A549 (cell line): ENCODE measurements at regions not wholly inside any gene's neighbourhood (a gene's known extent, or its start where the extent isn't known, plus 50 kb on each side); places are given as distances from the start of the nearest gene placed in this dataset.

ENCODE experiments used
- ATAC-seq, 2 experiments: fragments of 200-7000 bp in 1 of 2; fragments of >200 bp in 1 of 2; cut with Nextera tagmentation in 1 of 2; cut with Tn5 transposase in 1 of 2; 3 replicates each; pipeline versions ENCODE4 v1.8.0 to v1.9.1; 2018 to 2020; ENCODE audit warnings: mild to moderate bottlenecking in 1 of 2, moderate library complexity in 1 of 2
- CTCF ChIA-PET: fragments of 300-600 bp; sonication (Branson Sonifier 250); formaldehyde crosslinking; extraction: SDS; loops from one replicate; lab custom pipeline; 2021; ENCODE audit warnings: antibody characterized with exemption, inconsistent platforms; lab: Yijun Ruan, JAX
- POLR2A ChIA-PET: fragments of 350-600 bp; formaldehyde crosslinking; extraction: SDS; loops from one replicate; lab custom pipeline; 2021; ENCODE audit warnings: antibody characterized with exemption, inconsistent platforms; lab: Yijun Ruan, JAX
- DNase-seq, 2 experiments: peaks; one replicate each; pipeline versions ENCODE4 v3.0.0 to v3.0.0-alpha.2; 2011 to 2016; ENCODE audit warnings: low read depth in 1 of 2, low spot score in 1 of 2
- FAIRE-seq: peaks from 2 replicates; lab custom pipeline; 2011; peaks lifted over from hg19 to GRCh38; lab: Jason Lieb, UNC
- H3K27ac ChIP-seq, 2 experiments: fragments of >200 bp; sonication (Bioruptor Twin); formaldehyde crosslinking; 3 replicates each; pipeline ENCODE4 v1.5.1; 2016 to 2017
- H3K4me1 ChIP-seq: fragments of >200 bp; sonication (Bioruptor Twin); formaldehyde crosslinking; 3 replicates; pipeline ENCODE4 v1.6.1; 2016
- H3K4me2 ChIP-seq: fragments of >200 bp; sonication (Bioruptor Twin); formaldehyde crosslinking; 3 replicates; pipeline ENCODE4 v1.6.1; 2016
- H3K4me3 ChIP-seq: fragments of >200 bp; sonication (Bioruptor Twin); formaldehyde crosslinking; 3 replicates; pipeline ENCODE4 v1.5.1; 2016
- H3K9me3 ChIP-seq: fragments of >200 bp; sonication (Bioruptor Twin); formaldehyde crosslinking; 3 replicates; pipeline ENCODE4 v1.6.1; 2016
- CEBPB ChIP-seq, 2 experiments: fragments of >200 bp in 1 of 2; sonication (Bioruptor Twin) in 1 of 2; formaldehyde crosslinking in 1 of 2; IDR thresholded peaks; 2 replicates each; pipeline ENCODE4 v1.6.1; 2012 to 2016
- CHD4 ChIP-seq: fragments of 200-600 bp; sonication (generic); IDR thresholded peaks from 2 replicates; pipeline ENCODE4 v1.6.1; 2016; ENCODE audit warnings: antibody characterized with exemption, mild to moderate bottlenecking, borderline replicate concordance
- EHF ChIP-seq: fragments of 250-450 bp; sonication (Bioruptor Pico); IDR thresholded peaks from 2 replicates; pipeline ENCODE4 v1.5.0; 2020; ENCODE audit warnings: mild to moderate bottlenecking
- EHMT2 ChIP-seq: fragments of 200-600 bp; sonication (generic); IDR thresholded peaks from 2 replicates; pipeline ENCODE4 v1.6.1; 2016; ENCODE audit warnings: antibody characterized with exemption, low read depth, mild to moderate bottlenecking, moderate library complexity
- ESRRA ChIP-seq: fragments of 150-350 bp; IDR thresholded peaks from 2 replicates; pipeline ENCODE4 v1.6.1; 2014; ENCODE audit warnings: mild to moderate bottlenecking, low read length, borderline replicate concordance
- HEYL ChIP-seq: fragments of 250-450 bp; sonication (Bioruptor Pico); IDR thresholded peaks from 2 replicates; pipeline ENCODE4 v1.8.0; 2021; ENCODE audit warnings: mild to moderate bottlenecking, moderate library complexity
- HOXB13 ChIP-seq: fragments of 250-450 bp; sonication (Bioruptor Pico); IDR thresholded peaks from 2 replicates; pipeline ENCODE4 v1.5.0; 2020; ENCODE audit warnings: low read depth, mild to moderate bottlenecking, moderate library complexity
- JUN ChIP-seq, 2 experiments: fragments of >200 bp; sonication (Bioruptor Twin); formaldehyde crosslinking; IDR thresholded peaks; 2 replicates in 1 of 2; 3 replicates in 1 of 2; pipeline ENCODE4 v1.6.1; 2016 to 2017
- JUNB ChIP-seq: fragments of >200 bp; sonication (Bioruptor Twin); formaldehyde crosslinking; IDR thresholded peaks from 2 replicates; pipeline ENCODE4 v1.6.1; 2016
- KDM1A ChIP-seq: fragments of 200-600 bp; sonication (generic); IDR thresholded peaks from 2 replicates; pipeline ENCODE4 v1.6.1; 2016; ENCODE audit warnings: low read depth, mild to moderate bottlenecking
- MAFK ChIP-seq: fragments of 450-650 bp; IDR thresholded peaks from 2 replicates; pipeline ENCODE4 v1.6.1; 2014; ENCODE audit not compliant: partially characterized antibody
- MAZ ChIP-seq: fragments of 150-350 bp; IDR thresholded peaks from 2 replicates; pipeline ENCODE4 v1.6.1; 2014; ENCODE audit warnings: antibody characterized with exemption, low read depth, low read length, borderline replicate concordance
- NPAS2 ChIP-seq: fragments of 250-450 bp; sonication (Bioruptor Pico); IDR thresholded peaks from 2 replicates; pipeline ENCODE4 v1.8.0; 2022; ENCODE audit warnings: mild to moderate bottlenecking, moderate library complexity, borderline replicate concordance
- PHF8 ChIP-seq: fragments of 200-600 bp; sonication (generic); IDR thresholded peaks from 2 replicates; pipeline ENCODE4 v1.6.1; 2016; ENCODE audit warnings: low read depth, mild to moderate bottlenecking, antibody characterized with exemption, moderate library complexity, borderline replicate concordance
- POLR2AphosphoS2 ChIP-seq: conservative IDR thresholded peaks from 2 replicates; pipeline ENCODE4 v1.6.1; 2012; ENCODE audit warnings: low read length, improper control_type of control experiment, inconsistent platforms
- RAD21 ChIP-seq, 2 experiments: fragments of >200 bp in 1 of 2; sonication (Bioruptor Twin) in 1 of 2; formaldehyde crosslinking in 1 of 2; IDR thresholded peaks in 1 of 2; conservative IDR thresholded peaks in 1 of 2; 2 replicates in 1 of 2; 3 replicates in 1 of 2; pipeline ENCODE4 v1.6.1; 2012 to 2018; ENCODE audit warnings: inconsistent platforms in 1 of 2
- RCOR1 ChIP-seq: fragments of 150-350 bp; IDR thresholded peaks from 2 replicates; pipeline ENCODE4 v1.6.1; 2014; ENCODE audit warnings: antibody characterized with exemption, low read length, low read depth
- ZC3H11A ChIP-seq: fragments of 450-650 bp; IDR thresholded peaks from 2 replicates; pipeline ENCODE4 v1.6.1; 2014; ENCODE audit warnings: antibody characterized with exemption, mild to moderate bottlenecking
- ZFP36 ChIP-seq: fragments of 450-650 bp; IDR thresholded peaks from 2 replicates; pipeline ENCODE4 v1.6.1; 2014; ENCODE audit warnings: borderline replicate concordance; ENCODE audit not compliant: partially characterized antibody
- WGBS: methylation state at CpG from one replicate; pipeline ENCODE4 v1.1.6; 2017; ENCODE audit errors: missing lambda C conversion rate; 5-methylcytosine and 5-hydroxymethylcytosine counted together
- TF ChIP-seq, protein P1 (sequence below): IDR thresholded peaks from 2 replicates; pipeline ENCODE4 v1.6.1; 2012
- TF ChIP-seq, protein P2 (sequence below): fragments of >200 bp; sonication (Bioruptor Twin); formaldehyde crosslinking; IDR thresholded peaks from 3 replicates; pipeline ENCODE4 v1.5.1; 2016
- TF ChIP-seq, protein P3 (sequence below): fragments of 250-450 bp; sonication (Bioruptor Pico); IDR thresholded peaks from 2 replicates; pipeline ENCODE4 v1.5.0; 2020; ENCODE audit warnings: low read depth, mild to moderate bottlenecking, moderate library complexity
- TF ChIP-seq, protein P4 (sequence below): fragments of >200 bp; sonication (Bioruptor Twin); formaldehyde crosslinking; IDR thresholded peaks from 2 replicates; pipeline ENCODE4 v1.6.1; 2016

DNA sequence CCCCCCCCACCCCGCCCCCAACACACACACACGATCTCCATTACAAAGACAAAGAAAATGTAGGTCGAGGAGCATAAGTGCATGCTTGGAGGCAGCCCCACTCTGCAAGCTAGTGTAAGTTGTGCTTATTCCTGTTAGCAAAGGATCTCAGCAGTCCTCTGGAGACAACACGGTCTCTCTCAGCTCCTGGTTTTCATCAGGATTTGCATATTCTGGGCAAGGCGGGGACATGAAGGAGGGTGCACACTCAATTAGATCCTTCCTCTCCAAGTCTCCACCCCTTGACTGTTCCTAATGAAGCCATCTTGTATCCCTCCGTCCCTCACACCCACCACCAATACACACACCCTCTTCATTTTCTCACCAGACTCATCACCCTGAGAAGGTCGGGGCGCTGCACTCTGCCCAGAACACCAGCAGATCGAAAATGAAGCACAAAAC, 63.8 kb downstream of the MRPL46 start:
- CTCF ChIA-PET: interaction anchor here (1.3 to 2.0 kb wide), 2 partner anchors 12 to 16 kb away, joined by 4 to 6 read pairs; no protein-coding TSS in a partner anchor

DNA sequence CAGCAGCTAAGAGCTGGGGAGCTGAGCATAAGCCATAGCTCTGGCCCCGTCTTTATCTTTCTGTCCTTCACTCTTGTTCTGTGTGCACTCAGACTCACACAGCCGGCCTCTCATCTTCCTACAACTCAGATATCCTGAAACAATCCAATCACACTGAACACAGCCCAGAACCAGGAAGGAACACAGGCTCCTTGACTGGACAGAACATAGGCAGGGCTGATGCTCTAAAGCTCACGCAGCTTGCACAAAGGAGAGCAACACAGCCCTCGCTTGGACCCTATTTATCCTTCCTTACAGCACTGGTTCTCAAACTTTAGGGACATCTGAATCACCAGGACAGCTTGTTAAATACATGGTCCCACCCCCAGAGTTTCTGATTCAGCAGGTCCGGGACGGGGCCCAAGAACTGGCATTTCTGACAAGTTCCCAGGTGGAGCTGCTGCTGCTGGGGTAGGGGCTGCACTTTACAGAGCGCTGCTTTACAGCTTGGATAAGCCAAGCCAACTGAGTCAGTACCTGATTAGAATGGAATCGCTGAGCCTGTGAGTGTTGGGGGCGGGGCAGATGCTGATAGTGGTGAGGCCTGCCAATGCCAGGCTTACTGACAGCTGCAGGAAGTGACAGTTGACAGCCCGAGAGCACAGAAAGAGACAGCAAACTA, 65.1 kb downstream of the MRPL46 start:
- H3K27ac ChIP-seq: peak overlapping the region; percentile 19 to 90; a peak in 5 of 6 replicates

More for the DNA sequence above, 63.8 kb downstream of the MRPL46 start:
- Histone ChIP-seq H3K9me3 (peaks cover 18% of the 10 kb centered on the region), H3K4me2 (peak overlapping the region; percentile 50), H3K4me3 (no peak overlapping the region), H3K4me1 (peaks cover 30% of the 10 kb centered on the region; the same call in 2 of the 3 replicates), H3K27ac (peak overlapping the region in 1 of 2 experiments; percentile 68; a peak in 4 of 6 replicates)
- WGBS: 33% methylated on average over 9 of the region's 9 CpGs
- ATAC-seq (peak in 1 of 2 experiments; percentile 20; a peak in 2 of 6 replicates), FAIRE-seq (no peak), DNase-seq (no peak)
- POLR2A ChIA-PET: no interaction called here
- no peak for TF ChIP-seq RCOR1

DNA sequence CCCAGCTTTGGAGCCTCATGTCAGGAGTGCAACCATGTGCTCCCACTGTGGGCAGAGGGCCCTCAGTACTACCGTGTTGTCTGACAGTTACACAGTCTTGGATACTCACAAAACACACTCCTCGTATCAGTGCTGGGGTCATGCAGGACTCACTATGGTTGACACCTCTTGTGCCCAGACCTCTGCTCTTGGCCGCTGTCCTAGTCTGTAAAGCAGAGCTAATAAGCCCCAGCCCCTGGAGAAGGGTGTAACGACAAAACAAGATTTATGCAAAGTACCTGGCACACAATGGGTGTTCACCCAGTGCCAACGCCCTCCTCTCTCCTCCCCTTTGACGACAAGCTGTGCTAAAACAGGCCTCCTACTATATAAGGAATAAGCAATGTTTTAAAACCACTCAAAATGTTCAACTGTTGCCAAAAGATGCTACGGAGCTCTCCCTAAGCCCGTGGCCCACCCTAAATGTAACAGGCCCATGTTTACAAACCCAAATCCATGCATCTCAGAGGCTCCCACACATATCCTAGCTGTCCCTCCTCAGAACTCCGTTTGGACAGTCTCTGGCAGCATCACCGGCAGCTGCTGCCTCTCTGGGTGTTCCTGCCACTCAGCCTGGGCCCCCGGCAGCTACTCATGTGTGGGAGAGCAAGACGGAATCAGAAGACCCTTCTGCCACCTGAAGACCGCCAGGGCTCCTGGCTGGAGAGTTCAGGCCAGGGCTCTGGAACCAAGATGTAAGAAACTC, 65.8 kb downstream of the MRPL46 start:
- H3K9me3 ChIP-seq: peaks cover 18% of the 10 kb centered on the region
- no peak overlapping the region for H3K4me3 ChIP-seq
- WGBS: 48% methylated on average over 13 of the region's 13 CpGs
- ATAC-seq (peak in 1 of 2 experiments; percentile 27; a peak in 2 of 6 replicates), FAIRE-seq (no peak), DNase-seq (no peak)
- ChIA-PET CTCF (interaction anchor here (0.6 to 2.0 kb wide), 4 partner anchors 27 to 367 kb away, joined by 3 to 6 read pairs (median 3); no protein-coding TSS in a partner anchor), POLR2A (no interaction called here)
- H3K4me2 ChIP-seq: no peak overlapping the region
- peaks cover 34% of the 10 kb centered on the region for H3K4me1 ChIP-seq
- peak overlapping the region; percentile 19 to 90 for H3K27ac ChIP-seq
- TF ChIP-seq CHD4: no peak
- no peak for TF ChIP-seq ZFP36
- no peak for TF ChIP-seq NPAS2 (CRISPR knock-in tag)
- TF ChIP-seq EHMT2: no peak
- no peak for TF ChIP-seq JUN (IDR thresholded peaks at IDR 0.05)
- no peak for TF ChIP-seq POLR2AphosphoS2
- TF ChIP-seq HEYL (CRISPR knock-in tag): no peak
- no peak for TF ChIP-seq ZC3H11A
- no peak for TF ChIP-seq MAZ
- TF ChIP-seq, protein P1, sequence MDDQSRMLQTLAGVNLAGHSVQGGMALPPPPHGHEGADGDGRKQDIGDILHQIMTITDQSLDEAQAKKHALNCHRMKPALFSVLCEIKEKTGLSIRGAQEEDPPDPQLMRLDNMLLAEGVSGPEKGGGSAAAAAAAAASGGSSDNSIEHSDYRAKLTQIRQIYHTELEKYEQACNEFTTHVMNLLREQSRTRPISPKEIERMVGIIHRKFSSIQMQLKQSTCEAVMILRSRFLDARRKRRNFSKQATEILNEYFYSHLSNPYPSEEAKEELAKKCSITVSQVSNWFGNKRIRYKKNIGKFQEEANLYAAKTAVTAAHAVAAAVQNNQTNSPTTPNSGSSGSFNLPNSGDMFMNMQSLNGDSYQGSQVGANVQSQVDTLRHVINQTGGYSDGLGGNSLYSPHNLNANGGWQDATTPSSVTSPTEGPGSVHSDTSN: no peak
- TF ChIP-seq, protein P2, sequence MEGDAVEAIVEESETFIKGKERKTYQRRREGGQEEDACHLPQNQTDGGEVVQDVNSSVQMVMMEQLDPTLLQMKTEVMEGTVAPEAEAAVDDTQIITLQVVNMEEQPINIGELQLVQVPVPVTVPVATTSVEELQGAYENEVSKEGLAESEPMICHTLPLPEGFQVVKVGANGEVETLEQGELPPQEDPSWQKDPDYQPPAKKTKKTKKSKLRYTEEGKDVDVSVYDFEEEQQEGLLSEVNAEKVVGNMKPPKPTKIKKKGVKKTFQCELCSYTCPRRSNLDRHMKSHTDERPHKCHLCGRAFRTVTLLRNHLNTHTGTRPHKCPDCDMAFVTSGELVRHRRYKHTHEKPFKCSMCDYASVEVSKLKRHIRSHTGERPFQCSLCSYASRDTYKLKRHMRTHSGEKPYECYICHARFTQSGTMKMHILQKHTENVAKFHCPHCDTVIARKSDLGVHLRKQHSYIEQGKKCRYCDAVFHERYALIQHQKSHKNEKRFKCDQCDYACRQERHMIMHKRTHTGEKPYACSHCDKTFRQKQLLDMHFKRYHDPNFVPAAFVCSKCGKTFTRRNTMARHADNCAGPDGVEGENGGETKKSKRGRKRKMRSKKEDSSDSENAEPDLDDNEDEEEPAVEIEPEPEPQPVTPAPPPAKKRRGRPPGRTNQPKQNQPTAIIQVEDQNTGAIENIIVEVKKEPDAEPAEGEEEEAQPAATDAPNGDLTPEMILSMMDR: no peak
- no peak for TF ChIP-seq KDM1A

More for the DNA sequence above, 65.1 kb downstream of the MRPL46 start:
- Histone ChIP-seq H3K9me3 (peaks cover 18% of the 10 kb centered on the region), H3K4me2 (no peak overlapping the region), H3K4me3 (no peak overlapping the region), H3K4me1 (peaks cover 30% of the 10 kb centered on the region; the same call in 2 of the 3 replicates)
- 62% methylated on average over 10 of the region's 10 CpGs for WGBS
- TF ChIP-seq ESRRA (no peak), JUNB (no peak), CEBPB (IDR thresholded peaks at IDR 0.05) (no peak), CHD4 (no peak), EHF (CRISPR knock-in tag) (no peak), ZFP36 (no peak), PHF8 (no peak), RAD21 (conservative IDR thresholded peaks at IDR 0.05 in 1 of 2, IDR thresholded peaks at IDR 0.05 in 1 of 2) (no peak), ZC3H11A (no peak), MAFK (no peak), HOXB13 (CRISPR knock-in tag) (no peak), POLR2AphosphoS2 (no peak)
- TF ChIP-seq, protein P3, sequence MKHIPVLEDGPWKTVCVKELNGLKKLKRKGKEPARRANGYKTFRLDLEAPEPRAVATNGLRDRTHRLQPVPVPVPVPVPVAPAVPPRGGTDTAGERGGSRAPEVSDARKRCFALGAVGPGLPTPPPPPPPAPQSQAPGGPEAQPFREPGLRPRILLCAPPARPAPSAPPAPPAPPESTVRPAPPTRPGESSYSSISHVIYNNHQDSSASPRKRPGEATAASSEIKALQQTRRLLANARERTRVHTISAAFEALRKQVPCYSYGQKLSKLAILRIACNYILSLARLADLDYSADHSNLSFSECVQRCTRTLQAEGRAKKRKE: no peak
- TF ChIP-seq, protein P2: no peak
- TF ChIP-seq, protein P1: no peak
- TF ChIP-seq, protein P4, sequence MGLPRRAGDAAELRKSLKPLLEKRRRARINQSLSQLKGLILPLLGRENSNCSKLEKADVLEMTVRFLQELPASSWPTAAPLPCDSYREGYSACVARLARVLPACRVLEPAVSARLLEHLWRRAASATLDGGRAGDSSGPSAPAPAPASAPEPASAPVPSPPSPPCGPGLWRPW: no peak
- ATAC-seq (peak in 1 of 2 experiments; percentile 37; a peak in 3 of 6 replicates), FAIRE-seq (no peak), DNase-seq (no peak)
- POLR2A ChIA-PET: no interaction called here
- CTCF ChIA-PET: interaction anchor here (0.8 kb wide), 1 partner anchor 53 kb away, joined by 3 read pairs; no protein-coding TSS in a partner anchor
